ENCODE measurements at regions not wholly inside any gene's neighbourhood (a gene's known extent, or its start where the extent isn't known, plus 50 kb on each side); places are given as distances from the start of the nearest gene placed in this dataset.

- TF ChIP-seq NCOA4 (IDR thresholded peaks at IDR 0.05; ENCODE audit: partially characterized antibody) = no peak
- no peak for TF ChIP-seq EWSR1 (IDR thresholded peaks at IDR 0.05; ENCODE audit: borderline replicate concordance, low read depth, partially characterized antibody)
- TF ChIP-seq, protein P1, sequence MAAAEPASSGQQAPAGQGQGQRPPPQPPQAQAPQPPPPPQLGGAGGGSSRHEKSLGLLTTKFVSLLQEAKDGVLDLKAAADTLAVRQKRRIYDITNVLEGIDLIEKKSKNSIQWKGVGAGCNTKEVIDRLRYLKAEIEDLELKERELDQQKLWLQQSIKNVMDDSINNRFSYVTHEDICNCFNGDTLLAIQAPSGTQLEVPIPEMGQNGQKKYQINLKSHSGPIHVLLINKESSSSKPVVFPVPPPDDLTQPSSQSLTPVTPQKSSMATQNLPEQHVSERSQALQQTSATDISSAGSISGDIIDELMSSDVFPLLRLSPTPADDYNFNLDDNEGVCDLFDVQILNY (CRISPR knock-in tag; IDR thresholded peaks at IDR 0.05) = no peak
- TF ChIP-seq RBFOX2 (IDR thresholded peaks at IDR 0.05; ENCODE audit: low read depth, low read length) = no peak
Observed at GRCh38 chr9:18208166-18209059, 265.5 kb upstream of the ADAMTSL1 start (continued).

GRCh38 chr9:18215626-18216025, 258.3 kb upstream of the ADAMTSL1 start:
- no peak overlapping the region for H2AFZ ChIP-seq (ENCODE audit: low read depth, low read length)
- no peak overlapping the region for H3K4me2 ChIP-seq (ENCODE audit: insufficient read depth, low read length)
- no peak overlapping the region for H3K9ac ChIP-seq (ENCODE audit: insufficient read depth in 1 of 2, low read depth in 2 of 2, low read length in 2 of 2)
- H3K9me1 ChIP-seq (ENCODE audit: control insufficient read depth, insufficient read depth, low read length) = no peaks in the 10 kb centered on the region
- ATAC-seq (no peak), DNase-seq (ENCODE audit: extremely low read depth in 1 of 4, low spot score in 3 of 4) (no peak), FAIRE-seq (no peak)
- no TSS peak for BruUV-seq (replicated peaks)
- no peaks in the 10 kb centered on the region for H3K36me3 ChIP-seq (ENCODE audit: control insufficient read depth, insufficient read depth, low read length)
- no peak overlapping the region for H3K27ac ChIP-seq (ENCODE audit: extremely low read depth, low read depth, low read length)
- WGBS (ENCODE audit: insufficient coverage, low coverage, missing lambda C conversion rate) = 0% methylated on average over 2 of the region's 3 CpGs
- H3K27me3 ChIP-seq (ENCODE audit: control insufficient read depth in 2 of 2, insufficient read depth in 2 of 2, low read length in 2 of 2) = no peaks in the 10 kb centered on the region
- H3K4me3 ChIP-seq = no peak overlapping the region
- no peaks in the 10 kb centered on the region for H3K79me2 ChIP-seq (ENCODE audit: control insufficient read depth, insufficient read depth, low read length)
- no peaks in the 10 kb centered on the region for H3K4me1 ChIP-seq (replicated peaks in 1 of 2; ENCODE audit: control insufficient read depth in 2 of 2, insufficient read depth in 2 of 2, low read length in 2 of 2)
- H4K20me1 ChIP-seq (replicated peaks; ENCODE audit: control insufficient read depth, insufficient read depth, low read length) = no peaks in the 10 kb centered on the region
- POLR2A ChIA-PET = no interaction called here
- in situ Hi-C loops (cut with MboI) (no loop called here), intact Hi-C loops (cut with micrococcal nuclease) (no loop called here)
- no peaks in the 10 kb centered on the region for H3K9me3 ChIP-seq (replicated peaks; ENCODE audit: control insufficient read depth, insufficient read depth, low read depth, low read length)
- CTCF ChIA-PET (ENCODE audit: low intra/inter-chr PET ratio) = interaction anchor here (0.6 kb wide), 1 partner anchor 1119 kb away, joined by 3 read pairs; no protein-coding TSS in a partner anchor
- TF ChIP-seq ARHGAP35 (IDR thresholded peaks at IDR 0.05; ENCODE audit: partially characterized antibody) (no peak), SREBF1 (IDR thresholded peaks at IDR 0.05; ENCODE audit: borderline replicate concordance, low read depth, low read length) (no peak), THAP12 (CRISPR knock-in tag; IDR thresholded peaks at IDR 0.05) (no peak), GABPB2 (CRISPR knock-in tag; conservative IDR thresholded peaks at IDR 0.05) (no peak), HNRNPH1 (optimal IDR thresholded peaks at IDR 0.05; ENCODE audit: low read depth, low read length) (no peak), ZMIZ1 (IDR thresholded peaks at IDR 0.05; ENCODE audit: low read depth in 2 of 2, low read length in 2 of 2) (no peak), TCF7 (IDR thresholded peaks at IDR 0.05; ENCODE audit: borderline replicate concordance) (no peak), SMARCE1 (IDR thresholded peaks at IDR 0.05) (no peak)

Data from K562 (cell line).